ENCODE measurements at regions not wholly inside any gene's neighbourhood (a gene's known extent, or its start where the extent isn't known, plus 50 kb on each side); places are given as distances from the start of the nearest gene placed in this dataset.

DNA sequence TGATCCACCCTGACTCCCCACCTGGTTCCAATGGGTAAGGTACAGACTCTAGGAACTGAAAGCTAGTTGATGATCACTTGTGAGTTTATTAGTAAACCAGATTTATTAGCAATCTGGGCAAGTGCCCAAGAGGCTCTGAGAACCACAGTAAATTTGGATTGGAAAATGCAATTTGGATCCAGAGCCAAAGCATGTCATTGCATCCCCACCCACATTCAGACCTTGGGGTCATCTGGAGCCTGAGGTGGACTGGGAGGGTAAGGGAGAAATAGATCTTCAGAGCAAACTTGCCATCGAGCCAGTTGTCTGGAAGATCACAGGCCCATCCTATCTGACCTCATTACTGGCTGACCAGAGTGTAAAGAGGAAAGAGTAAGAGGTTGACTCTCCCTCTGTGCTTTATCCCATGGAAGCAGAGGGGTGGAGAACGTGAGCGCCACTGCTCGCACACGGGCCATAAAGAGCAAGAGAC, 78.7 kb upstream of the RASGEF1B start:
- no peak overlapping the region for H3K4me3 Mint-ChIP-seq (ENCODE audit: unreplicated experiment)
- no peaks in the 10 kb centered on the region for H3K9me3 Mint-ChIP-seq (ENCODE audit: unreplicated experiment)
- H3K27me3 Mint-ChIP-seq (ENCODE audit: unreplicated experiment) = no peaks in the 10 kb centered on the region
- no peak overlapping the region for H3K27ac Mint-ChIP-seq (ENCODE audit: unreplicated experiment)
- TF ChIP-seq, protein P1, sequence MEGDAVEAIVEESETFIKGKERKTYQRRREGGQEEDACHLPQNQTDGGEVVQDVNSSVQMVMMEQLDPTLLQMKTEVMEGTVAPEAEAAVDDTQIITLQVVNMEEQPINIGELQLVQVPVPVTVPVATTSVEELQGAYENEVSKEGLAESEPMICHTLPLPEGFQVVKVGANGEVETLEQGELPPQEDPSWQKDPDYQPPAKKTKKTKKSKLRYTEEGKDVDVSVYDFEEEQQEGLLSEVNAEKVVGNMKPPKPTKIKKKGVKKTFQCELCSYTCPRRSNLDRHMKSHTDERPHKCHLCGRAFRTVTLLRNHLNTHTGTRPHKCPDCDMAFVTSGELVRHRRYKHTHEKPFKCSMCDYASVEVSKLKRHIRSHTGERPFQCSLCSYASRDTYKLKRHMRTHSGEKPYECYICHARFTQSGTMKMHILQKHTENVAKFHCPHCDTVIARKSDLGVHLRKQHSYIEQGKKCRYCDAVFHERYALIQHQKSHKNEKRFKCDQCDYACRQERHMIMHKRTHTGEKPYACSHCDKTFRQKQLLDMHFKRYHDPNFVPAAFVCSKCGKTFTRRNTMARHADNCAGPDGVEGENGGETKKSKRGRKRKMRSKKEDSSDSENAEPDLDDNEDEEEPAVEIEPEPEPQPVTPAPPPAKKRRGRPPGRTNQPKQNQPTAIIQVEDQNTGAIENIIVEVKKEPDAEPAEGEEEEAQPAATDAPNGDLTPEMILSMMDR (IDR thresholded peaks at IDR 0.05; ENCODE audit: partially characterized antibody, unreplicated experiment) = no peak
- DNase-seq = no peak
- H3K4me1 Mint-ChIP-seq (ENCODE audit: low read depth, unreplicated experiment) = peaks cover 8% of the 10 kb centered on the region
- no peaks in the 10 kb centered on the region for H3K36me3 Mint-ChIP-seq (ENCODE audit: unreplicated experiment)

DNA sequence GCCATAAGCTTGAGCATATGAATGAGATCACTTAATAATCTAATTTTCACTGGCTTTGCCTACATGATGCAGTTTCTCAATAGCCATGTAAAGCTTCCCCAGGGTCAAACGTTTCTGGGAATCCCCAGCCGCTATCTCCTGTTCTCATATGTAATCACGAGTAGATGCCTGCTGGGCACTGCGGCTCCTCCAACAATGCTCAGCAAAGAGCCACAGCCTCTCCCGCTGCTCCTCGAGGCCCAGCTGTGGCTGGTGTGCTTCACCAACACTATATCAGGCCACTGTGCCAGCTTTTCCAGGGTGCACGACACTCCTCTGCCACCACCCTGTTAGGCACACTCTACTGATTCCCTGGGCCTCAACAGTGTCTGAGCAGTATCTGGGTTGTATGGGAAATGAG, 78.3 kb upstream of the RASGEF1B start:
- Mint-ChIP-seq H3K27me3 (ENCODE audit: unreplicated experiment) (no peaks in the 10 kb centered on the region), H3K27ac (ENCODE audit: unreplicated experiment) (no peak overlapping the region), H3K4me3 (ENCODE audit: unreplicated experiment) (no peak overlapping the region), H3K36me3 (ENCODE audit: unreplicated experiment) (no peaks in the 10 kb centered on the region), H3K4me1 (ENCODE audit: low read depth, unreplicated experiment) (peaks cover 8% of the 10 kb centered on the region), H3K9me3 (ENCODE audit: unreplicated experiment) (no peaks in the 10 kb centered on the region)
- no peak for DNase-seq
- TF ChIP-seq, protein P1 (IDR thresholded peaks at IDR 0.05; ENCODE audit: partially characterized antibody, unreplicated experiment) = no peak

DNA sequence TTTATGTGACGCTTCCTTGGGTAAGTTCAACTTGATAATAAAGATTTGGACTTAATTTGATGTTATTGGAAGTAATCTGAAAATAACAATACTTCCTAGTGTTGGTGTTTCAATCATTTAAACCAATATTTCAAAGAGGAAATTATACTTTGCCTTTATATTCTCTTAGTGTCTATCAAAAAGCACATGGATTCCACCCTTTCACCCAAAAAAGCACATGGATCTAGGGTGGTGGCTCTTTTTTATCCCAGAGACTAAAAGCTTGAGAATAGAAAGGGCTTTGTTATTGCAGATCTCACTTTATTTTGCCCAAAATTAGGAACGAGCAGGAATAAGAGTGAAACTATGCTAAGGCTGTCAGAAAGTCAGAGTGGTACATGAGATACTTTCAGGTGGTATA, 75.1 kb upstream of the RASGEF1B start:
- H3K4me1 Mint-ChIP-seq (ENCODE audit: low read depth, unreplicated experiment) = peaks cover 6% of the 10 kb centered on the region
- no peaks in the 10 kb centered on the region for H3K27me3 Mint-ChIP-seq (ENCODE audit: unreplicated experiment)
- H3K9me3 Mint-ChIP-seq (ENCODE audit: unreplicated experiment) = peaks cover 3% of the 10 kb centered on the region
- TF ChIP-seq, protein P1 (IDR thresholded peaks at IDR 0.05; ENCODE audit: partially characterized antibody, unreplicated experiment) = no peak
- H3K36me3 Mint-ChIP-seq (ENCODE audit: unreplicated experiment) = peaks cover 13% of the 10 kb centered on the region
- DNase-seq = no peak
- no peak overlapping the region for H3K27ac Mint-ChIP-seq (ENCODE audit: unreplicated experiment)
- no peak overlapping the region for H3K4me3 Mint-ChIP-seq (ENCODE audit: unreplicated experiment)

DNA sequence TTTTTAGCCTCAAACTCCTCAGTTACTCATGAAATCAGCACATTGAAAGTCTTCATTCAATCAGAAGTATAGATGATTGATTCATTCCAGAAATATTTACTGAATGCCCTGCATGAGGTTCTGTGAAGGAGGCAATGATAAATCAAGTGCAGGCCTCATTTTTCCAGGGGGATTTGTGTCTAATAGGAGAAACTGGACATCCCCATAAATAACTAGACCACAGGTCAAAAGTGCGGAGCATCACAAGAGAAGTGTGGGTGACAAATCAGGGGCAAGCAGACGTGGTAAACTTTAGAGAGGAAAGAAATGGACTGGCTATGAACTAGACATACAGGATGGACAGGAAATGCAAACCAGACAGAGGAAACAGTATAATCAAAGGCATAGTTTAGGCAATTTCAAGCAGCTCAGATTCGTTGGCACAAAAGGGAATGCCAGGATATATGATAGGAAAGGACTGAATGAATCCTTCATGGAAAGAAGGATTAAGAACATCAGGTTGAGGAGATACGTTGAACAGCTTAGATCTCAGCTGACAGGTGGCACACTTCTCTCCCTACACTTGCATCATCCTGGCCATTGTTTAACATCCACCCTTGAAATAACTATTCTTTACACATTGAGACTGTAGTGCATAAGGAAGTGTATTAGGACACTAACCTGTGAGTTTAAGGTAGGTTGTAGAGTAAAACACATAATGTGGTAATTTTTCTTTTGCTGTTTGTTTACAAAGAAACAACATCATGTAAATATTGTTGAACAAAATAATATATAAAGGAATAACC, 69.6 kb upstream of the RASGEF1B start:
- Mint-ChIP-seq H3K9me3 (ENCODE audit: unreplicated experiment) (peaks cover 3% of the 10 kb centered on the region), H3K27me3 (ENCODE audit: unreplicated experiment) (no peaks in the 10 kb centered on the region), H3K27ac (ENCODE audit: unreplicated experiment) (no peak overlapping the region), H3K36me3 (ENCODE audit: unreplicated experiment) (peaks cover 13% of the 10 kb centered on the region), H3K4me3 (ENCODE audit: unreplicated experiment) (no peak overlapping the region), H3K4me1 (ENCODE audit: low read depth, unreplicated experiment) (no peaks in the 10 kb centered on the region)
- DNase-seq = no peak
- TF ChIP-seq, protein P1 (IDR thresholded peaks at IDR 0.05; ENCODE audit: partially characterized antibody, unreplicated experiment) = no peak

DNA sequence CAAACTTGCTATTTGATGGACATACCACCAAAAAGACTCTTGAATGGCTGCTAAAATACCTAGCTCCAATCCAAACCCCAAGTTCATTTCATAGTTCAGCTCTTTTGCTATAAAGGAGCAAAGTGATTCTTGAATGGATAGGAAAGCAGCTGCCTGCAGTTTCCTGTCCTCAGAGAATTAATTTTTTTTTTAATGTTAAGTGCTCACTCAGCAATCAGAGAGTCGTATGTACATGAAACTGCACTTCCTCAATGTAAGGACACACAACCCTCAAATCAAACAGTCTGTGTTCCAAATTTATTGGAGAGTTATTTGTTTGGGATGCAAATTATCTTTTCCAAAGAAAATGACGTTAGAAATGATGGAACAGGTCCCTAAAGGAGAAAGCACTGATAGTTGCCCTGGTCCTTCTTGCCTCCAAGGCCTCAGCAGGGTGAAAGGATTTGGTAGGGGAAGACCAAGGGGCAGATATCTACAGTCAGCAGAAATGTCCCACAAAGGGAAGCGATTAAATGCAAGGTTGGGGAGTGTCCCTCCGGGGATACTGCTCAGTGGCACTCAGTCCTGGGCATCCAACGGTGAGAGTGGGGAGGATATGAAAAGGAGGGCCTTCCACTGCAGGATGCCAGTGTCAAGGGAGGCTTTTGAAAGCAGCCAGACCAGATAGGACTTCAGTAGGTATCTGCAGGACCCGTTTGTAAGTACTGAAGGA, 67.2 kb upstream of the RASGEF1B start:
- no peak overlapping the region for H3K27ac Mint-ChIP-seq (ENCODE audit: unreplicated experiment)
- H3K36me3 Mint-ChIP-seq (ENCODE audit: unreplicated experiment) = peaks cover 8% of the 10 kb centered on the region
- no peaks in the 10 kb centered on the region for H3K27me3 Mint-ChIP-seq (ENCODE audit: unreplicated experiment)
- no peaks in the 10 kb centered on the region for H3K4me1 Mint-ChIP-seq (ENCODE audit: low read depth, unreplicated experiment)
- no peak for DNase-seq
- H3K4me3 Mint-ChIP-seq (ENCODE audit: unreplicated experiment) = no peak overlapping the region
- TF ChIP-seq, protein P1 (IDR thresholded peaks at IDR 0.05; ENCODE audit: partially characterized antibody, unreplicated experiment) = no peak
- H3K9me3 Mint-ChIP-seq (ENCODE audit: unreplicated experiment) = peaks cover 2% of the 10 kb centered on the region
